B cell (primary cell): ENCODE measurements at regions not wholly inside any gene's neighbourhood (a gene's known extent, or its start where the extent isn't known, plus 50 kb on each side); places are given as distances from the start of the nearest gene placed in this dataset.

ENCODE experiments used
- EZH2 ChIP-seq: IDR thresholded peaks from 2 replicates; pipeline ENCODE4 v1.6.1; 2012; ENCODE audit warnings: borderline replicate concordance, low read depth, mild to moderate bottlenecking, moderate library complexity, low read length; ENCODE audit not compliant: insufficient read depth, poor library complexity, severe bottlenecking
- TF ChIP-seq, protein P1 (sequence below): fragments of 200-600 bp; IDR thresholded peaks from one replicate; pipeline ENCODE4 v1.8.0; 2022; ENCODE audit warnings: antibody characterized with exemption, mild to moderate bottlenecking

DNA sequence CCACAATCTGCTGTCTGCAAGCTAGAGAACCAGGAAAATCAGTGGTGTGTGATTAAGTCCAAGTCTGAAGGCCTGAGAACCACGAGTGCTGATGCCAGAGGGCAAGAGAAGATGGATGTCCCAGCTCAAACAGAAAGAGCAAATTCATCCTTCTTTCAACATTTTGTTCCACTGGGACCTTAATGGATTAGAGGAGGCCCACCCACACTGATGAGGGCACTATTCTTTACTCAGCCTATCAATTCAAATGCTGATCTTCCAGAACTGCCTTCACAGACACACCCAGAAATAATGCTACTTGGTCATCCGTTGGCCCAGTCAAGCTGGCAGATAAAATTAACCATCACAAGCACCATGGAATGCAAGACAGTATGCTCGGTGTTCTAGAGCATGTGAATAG lies 226.6 kb upstream of the SASH1 start:
- TF ChIP-seq EZH2, result no peak
- TF ChIP-seq, protein P1, sequence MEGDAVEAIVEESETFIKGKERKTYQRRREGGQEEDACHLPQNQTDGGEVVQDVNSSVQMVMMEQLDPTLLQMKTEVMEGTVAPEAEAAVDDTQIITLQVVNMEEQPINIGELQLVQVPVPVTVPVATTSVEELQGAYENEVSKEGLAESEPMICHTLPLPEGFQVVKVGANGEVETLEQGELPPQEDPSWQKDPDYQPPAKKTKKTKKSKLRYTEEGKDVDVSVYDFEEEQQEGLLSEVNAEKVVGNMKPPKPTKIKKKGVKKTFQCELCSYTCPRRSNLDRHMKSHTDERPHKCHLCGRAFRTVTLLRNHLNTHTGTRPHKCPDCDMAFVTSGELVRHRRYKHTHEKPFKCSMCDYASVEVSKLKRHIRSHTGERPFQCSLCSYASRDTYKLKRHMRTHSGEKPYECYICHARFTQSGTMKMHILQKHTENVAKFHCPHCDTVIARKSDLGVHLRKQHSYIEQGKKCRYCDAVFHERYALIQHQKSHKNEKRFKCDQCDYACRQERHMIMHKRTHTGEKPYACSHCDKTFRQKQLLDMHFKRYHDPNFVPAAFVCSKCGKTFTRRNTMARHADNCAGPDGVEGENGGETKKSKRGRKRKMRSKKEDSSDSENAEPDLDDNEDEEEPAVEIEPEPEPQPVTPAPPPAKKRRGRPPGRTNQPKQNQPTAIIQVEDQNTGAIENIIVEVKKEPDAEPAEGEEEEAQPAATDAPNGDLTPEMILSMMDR, result no peak
